Fibroblast of skin of abdomen (primary cell): ENCODE measurements at regions not wholly inside any gene's neighbourhood (a gene's known extent, or its start where the extent isn't known, plus 50 kb on each side); places are given as distances from the start of the nearest gene placed in this dataset.
"Not testable (repeated sequence)": the region's sequence is repeated elsewhere in the genome, so short reads cannot be mapped to it uniquely, and the experiment has no call there.

Experiments
- DNase-seq: peaks from one replicate; pipeline ENCODE4 v3.0.0-alpha.2; 2013

DNA sequence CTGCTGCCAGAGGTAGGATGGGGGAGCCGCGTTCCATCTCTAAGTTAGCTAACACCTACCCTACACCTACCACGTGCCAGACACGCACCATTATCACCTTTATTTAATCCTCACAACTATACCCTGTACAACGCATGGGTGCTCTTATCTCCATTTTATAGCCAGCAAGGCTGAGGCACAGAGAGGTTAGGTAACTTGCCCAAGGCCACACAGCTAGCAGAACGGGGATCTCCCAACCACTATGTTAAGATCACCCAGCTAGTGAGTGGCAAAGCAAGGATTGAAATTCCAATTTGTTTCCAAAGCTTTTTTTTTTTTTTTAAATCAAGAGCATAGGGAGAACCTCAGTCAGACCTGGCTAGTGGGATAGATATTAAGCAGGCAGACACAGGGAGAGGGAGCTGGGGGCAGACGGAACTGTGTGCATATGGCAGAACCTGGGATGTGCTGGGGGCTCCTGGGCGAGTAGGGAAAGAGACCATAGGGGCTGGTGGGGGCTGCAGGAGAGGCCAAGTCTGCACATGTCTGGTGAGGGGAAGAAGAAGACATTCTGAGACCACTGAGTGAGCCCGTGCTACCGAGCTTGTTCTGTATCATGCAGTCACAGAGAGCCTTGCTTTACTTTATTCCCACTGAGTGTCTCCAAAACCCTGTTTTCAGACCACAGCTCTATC, 196.3 kb upstream of the TPM1 start:
- no peak for DNase-seq

- no peak for DNase-seq
Measured at GRCh38 chr15:62846805-62847495, 195.6 kb upstream of the TPM1 start.

- DNase-seq = peak; percentile 58
Measured at GRCh38 chr15:62847900-62848489, 194.6 kb upstream of the TPM1 start.

- peak; percentile 43 for DNase-seq
Measured at GRCh38 chr15:62848632-62849050, 193.9 kb upstream of the TPM1 start.

DNA sequence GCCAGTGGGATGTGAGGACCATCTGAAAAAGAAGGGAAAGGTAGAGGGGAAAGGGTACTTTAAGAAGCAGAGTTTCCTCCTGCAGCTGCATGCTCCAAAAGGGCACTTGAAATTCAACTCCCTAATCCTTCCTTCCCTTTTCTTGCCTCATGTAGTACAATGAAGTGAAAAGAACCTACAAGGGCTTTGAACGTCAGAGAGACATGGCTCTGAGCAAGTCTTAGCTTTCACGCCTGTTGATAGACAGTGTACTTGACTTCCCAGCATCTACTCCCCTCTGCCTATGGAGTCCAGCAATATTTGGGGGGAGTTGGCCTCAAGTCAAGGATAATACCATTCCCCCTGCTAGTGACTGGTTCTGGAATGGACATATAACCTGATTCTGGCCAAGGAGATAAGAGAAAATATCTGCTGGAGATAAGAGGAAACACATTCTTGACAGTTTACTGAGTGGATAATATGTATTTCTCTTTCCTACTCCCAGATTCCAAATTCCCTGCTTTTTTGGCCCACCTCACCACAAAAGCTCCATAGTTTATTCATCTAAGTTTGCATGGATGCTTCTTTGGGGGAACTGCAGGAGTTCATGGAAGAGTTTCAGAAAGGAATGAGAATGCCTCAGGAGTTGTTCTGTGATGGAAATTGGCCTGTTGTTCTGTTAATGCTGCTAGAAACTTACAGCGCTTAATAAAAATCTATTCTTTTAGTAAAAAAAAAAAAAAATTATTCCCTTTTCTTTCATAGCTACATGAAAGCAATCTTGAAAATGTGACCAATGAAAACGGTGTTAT, 193.0 kb upstream of the TPM1 start:
- no peak for DNase-seq

GRCh38 chr15:62850318-62850717, 192.2 kb upstream of the TPM1 start:
- DNase-seq = no peak

- peak; percentile 97 for DNase-seq
Measured at GRCh38 chr15:62850791-62851291, 191.7 kb upstream of the TPM1 start.

DNA sequence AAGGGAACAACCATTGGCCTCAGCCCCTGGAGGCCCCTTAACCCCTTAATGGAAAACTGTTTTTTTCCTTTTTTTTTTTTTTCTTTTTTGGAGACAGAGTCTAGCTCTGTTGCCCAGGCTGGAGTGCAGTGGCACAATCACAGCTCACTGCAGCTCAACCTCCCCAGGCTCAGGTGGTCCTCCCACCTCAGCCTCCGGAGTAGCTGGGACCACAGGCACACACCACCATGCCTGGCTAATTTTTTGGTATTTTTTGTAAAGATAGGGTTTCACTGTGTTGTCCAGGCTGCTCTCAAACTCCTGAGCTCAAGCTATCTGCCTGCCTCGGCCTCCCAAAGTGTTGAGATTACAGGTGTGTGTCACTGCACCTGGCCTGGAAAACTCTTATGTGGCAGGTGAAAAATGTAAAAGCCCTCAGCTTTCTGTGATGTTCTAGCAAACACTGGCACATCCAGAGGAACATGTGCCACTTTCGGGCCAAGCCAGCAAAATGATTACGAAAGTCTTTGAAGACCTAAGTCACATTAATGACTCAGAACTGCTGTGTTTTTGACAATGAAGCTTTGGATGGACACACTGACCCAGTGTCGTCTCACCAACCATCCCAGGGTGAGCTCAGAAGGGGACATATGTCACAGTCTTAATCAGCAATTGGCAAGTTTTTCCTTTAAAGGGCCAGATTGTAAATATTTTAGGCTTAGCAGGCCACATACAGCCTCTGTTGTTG, 189.3 kb upstream of the TPM1 start:
- no peak for DNase-seq

GRCh38 chr15:62853841-62854225, 188.7 kb upstream of the TPM1 start:
- DNase-seq = no peak

- DNase-seq = no peak
Measured at GRCh38 chr15:62854420-62855084, 188.0 kb upstream of the TPM1 start.

GRCh38 chr15:62855085-62855476, 187.5 kb upstream of the TPM1 start:
- no peak for DNase-seq

GRCh38 chr15:62856466-62857246, 185.9 kb upstream of the TPM1 start:
- DNase-seq = no peak

GRCh38 chr15:62857411-62857853, 185.1 kb upstream of the TPM1 start:
- DNase-seq = no peak

DNA sequence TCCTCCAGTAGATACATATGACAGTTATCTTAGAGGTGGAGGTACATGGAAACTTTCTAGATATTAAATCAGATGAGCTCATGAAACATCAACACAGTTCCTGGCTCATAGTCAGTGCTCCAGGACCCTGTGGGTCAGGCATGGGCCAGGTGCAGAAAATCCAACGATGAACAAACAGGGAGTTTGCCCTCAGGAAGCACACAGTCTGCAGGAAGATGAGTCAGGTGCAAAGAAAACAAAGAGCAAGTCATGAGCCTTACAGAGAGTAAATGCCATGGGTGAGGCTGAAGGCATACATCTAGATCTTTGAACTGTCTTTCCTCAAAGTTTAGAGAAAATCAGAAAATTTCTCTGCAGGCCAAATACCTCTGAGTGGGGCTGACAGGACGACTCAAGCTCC, 184.2 kb upstream of the TPM1 start:
- DNase-seq = no peak

DNA sequence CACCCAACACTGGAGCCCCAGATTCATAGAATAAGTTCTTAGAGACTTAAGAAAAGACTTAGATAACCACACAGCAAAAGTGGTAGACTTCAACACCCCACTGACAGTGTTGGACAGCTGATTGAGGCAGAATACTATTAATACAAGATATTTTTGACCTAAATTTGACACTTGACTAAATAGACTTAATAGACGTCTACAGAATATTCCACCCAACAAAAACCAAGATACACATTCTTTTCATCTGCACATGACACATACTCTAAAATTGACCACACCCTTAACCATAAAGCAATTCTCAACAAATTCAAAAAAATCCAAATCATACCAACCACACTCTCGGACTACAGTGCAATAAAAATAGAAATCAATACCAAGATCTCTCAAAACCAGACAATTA, 179.8 kb upstream of the TPM1 start:
- DNase-seq = no peak

GRCh38 chr15:62866366-62866765, 176.2 kb upstream of the TPM1 start:
- no peak for DNase-seq

DNA sequence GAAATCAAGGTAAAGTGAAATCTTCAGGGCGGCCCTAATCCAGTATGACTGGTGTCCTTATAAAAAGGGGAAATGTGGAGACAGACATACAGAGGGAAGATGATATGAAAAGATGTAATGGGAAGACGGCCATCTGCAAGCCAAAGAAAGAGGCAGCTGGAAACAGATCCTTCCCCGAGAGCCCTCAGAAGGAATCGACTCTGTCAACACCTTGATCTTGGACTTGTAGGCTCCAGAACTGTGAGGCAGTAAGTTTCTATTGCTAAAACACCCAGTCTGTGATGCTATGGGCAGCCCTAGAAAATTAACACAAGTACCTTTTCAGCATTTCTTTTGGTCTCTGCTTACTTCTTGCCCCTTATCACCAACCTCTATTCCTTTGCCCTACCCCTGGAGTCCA, 174.7 kb upstream of the TPM1 start:
- DNase-seq = no peak

GRCh38 chr15:62868507-62868906, 174.0 kb upstream of the TPM1 start:
- peak; percentile 91 for DNase-seq

- DNase-seq = no peak
Measured at GRCh38 chr15:62869116-62869515, 173.4 kb upstream of the TPM1 start.

DNA sequence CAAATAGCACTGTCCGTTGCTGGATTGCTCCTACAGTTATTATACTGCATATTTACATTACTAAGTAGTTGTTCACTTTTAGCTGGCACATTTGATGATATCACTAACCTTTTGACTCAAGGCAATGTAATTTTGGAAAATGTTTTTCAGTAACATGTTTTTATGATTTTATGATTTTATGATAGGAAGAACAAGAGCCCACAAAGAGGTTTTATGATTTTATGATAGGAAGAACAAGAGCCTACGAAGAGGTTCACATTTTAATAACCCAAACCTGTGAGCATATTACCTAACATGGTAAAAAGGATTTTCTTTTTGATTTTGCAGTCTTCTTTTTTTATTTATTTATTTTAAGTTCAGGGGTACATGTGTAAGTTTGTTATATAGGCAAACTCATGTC, 172.3 kb upstream of the TPM1 start:
- DNase-seq = no peak

GRCh38 chr15:62870701-62871100, 171.8 kb upstream of the TPM1 start:
- DNase-seq = not testable (repeated sequence)
